ENCODE measurements at regions not wholly inside any gene's neighbourhood (a gene's known extent, or its start where the extent isn't known, plus 50 kb on each side); places are given as distances from the start of the nearest gene placed in this dataset.

DNA sequence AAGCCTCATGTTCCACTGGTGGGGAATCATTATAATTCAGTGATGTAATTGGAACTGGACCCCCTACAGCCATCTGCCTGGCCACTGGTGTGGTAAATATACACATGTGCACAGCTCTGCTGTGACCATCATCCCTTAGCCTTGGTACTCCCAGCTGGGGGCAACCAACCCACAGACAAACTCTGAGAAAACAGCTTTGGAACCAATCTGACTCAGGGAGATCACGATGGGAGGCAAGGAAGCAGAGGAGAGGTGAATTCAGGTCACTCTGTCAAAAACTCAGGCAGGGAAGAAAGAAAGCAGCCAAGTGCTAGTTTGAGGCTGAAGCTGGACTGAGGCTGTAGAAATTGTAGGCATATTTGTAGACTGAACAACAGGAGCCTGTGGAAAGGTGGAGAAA is 197.8 kb upstream of the GALNT2 start:
- TF ChIP-seq, protein P1, sequence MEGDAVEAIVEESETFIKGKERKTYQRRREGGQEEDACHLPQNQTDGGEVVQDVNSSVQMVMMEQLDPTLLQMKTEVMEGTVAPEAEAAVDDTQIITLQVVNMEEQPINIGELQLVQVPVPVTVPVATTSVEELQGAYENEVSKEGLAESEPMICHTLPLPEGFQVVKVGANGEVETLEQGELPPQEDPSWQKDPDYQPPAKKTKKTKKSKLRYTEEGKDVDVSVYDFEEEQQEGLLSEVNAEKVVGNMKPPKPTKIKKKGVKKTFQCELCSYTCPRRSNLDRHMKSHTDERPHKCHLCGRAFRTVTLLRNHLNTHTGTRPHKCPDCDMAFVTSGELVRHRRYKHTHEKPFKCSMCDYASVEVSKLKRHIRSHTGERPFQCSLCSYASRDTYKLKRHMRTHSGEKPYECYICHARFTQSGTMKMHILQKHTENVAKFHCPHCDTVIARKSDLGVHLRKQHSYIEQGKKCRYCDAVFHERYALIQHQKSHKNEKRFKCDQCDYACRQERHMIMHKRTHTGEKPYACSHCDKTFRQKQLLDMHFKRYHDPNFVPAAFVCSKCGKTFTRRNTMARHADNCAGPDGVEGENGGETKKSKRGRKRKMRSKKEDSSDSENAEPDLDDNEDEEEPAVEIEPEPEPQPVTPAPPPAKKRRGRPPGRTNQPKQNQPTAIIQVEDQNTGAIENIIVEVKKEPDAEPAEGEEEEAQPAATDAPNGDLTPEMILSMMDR (IDR thresholded peaks at IDR 0.05; ENCODE audit: insufficient read depth, low read length): no peak
- TF ChIP-seq POLR2AphosphoS5 (IDR thresholded peaks at IDR 0.05; ENCODE audit: low read depth): no peak
- TF ChIP-seq, protein P2, sequence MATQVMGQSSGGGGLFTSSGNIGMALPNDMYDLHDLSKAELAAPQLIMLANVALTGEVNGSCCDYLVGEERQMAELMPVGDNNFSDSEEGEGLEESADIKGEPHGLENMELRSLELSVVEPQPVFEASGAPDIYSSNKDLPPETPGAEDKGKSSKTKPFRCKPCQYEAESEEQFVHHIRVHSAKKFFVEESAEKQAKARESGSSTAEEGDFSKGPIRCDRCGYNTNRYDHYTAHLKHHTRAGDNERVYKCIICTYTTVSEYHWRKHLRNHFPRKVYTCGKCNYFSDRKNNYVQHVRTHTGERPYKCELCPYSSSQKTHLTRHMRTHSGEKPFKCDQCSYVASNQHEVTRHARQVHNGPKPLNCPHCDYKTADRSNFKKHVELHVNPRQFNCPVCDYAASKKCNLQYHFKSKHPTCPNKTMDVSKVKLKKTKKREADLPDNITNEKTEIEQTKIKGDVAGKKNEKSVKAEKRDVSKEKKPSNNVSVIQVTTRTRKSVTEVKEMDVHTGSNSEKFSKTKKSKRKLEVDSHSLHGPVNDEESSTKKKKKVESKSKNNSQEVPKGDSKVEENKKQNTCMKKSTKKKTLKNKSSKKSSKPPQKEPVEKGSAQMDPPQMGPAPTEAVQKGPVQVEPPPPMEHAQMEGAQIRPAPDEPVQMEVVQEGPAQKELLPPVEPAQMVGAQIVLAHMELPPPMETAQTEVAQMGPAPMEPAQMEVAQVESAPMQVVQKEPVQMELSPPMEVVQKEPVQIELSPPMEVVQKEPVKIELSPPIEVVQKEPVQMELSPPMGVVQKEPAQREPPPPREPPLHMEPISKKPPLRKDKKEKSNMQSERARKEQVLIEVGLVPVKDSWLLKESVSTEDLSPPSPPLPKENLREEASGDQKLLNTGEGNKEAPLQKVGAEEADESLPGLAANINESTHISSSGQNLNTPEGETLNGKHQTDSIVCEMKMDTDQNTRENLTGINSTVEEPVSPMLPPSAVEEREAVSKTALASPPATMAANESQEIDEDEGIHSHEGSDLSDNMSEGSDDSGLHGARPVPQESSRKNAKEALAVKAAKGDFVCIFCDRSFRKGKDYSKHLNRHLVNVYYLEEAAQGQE (IDR thresholded peaks at IDR 0.05; ENCODE audit: insufficient replicate concordance, low read depth): no peak

Measured in HL-60 (cell line).